HG02852 (cell line): ENCODE measurements at regions not wholly inside any gene's neighbourhood (a gene's known extent, or its start where the extent isn't known, plus 50 kb on each side); places are given as distances from the start of the nearest gene placed in this dataset.

Experiments used
- ATAC-seq: cut with Tn5 transposase; IDR thresholded peaks from one replicate; pipeline ENCODE4 v1.9.1; 2021; ENCODE audit warnings: mild to moderate bottlenecking, moderate library complexity; ENCODE audit not compliant: unreplicated experiment

- peak; percentile 54 for ATAC-seq
These were observed 551.6 kb downstream of the ZEB2 start for GRCh38 chr2:143968360-143968759.

- no peak for ATAC-seq
These were observed 554.3 kb downstream of the ZEB2 start for GRCh38 chr2:143965493-143966164.

GRCh38 chr2:143964891-143965290 is 555.0 kb downstream of the ZEB2 start:
- ATAC-seq: no peak

GRCh38 chr2:143960177-143960576 is 559.7 kb downstream of the ZEB2 start:
- no peak for ATAC-seq

GRCh38 chr2:143957321-143957720 is 562.6 kb downstream of the ZEB2 start:
- ATAC-seq: no peak

- no peak for ATAC-seq
These were observed 564.4 kb downstream of the ZEB2 start for GRCh38 chr2:143955401-143956065.

GRCh38 chr2:143954844-143955243 is 565.1 kb downstream of the ZEB2 start:
- ATAC-seq: no peak

- no peak for ATAC-seq
These were observed 565.7 kb downstream of the ZEB2 start for GRCh38 chr2:143954186-143954585.

- ATAC-seq: no peak
These were observed 566.4 kb downstream of the ZEB2 start for GRCh38 chr2:143953451-143954030.

GRCh38 chr2:143952536-143952935 is 567.4 kb downstream of the ZEB2 start:
- no peak for ATAC-seq

- no peak for ATAC-seq
These were observed 569.2 kb downstream of the ZEB2 start for GRCh38 chr2:143950704-143951103.

GRCh38 chr2:143949121-143949848 is 570.6 kb downstream of the ZEB2 start:
- peak; percentile 85 for ATAC-seq

- ATAC-seq: no peak
These were observed 571.2 kb downstream of the ZEB2 start for GRCh38 chr2:143948710-143949109.

- no peak for ATAC-seq
These were observed 573.2 kb downstream of the ZEB2 start for GRCh38 chr2:143946436-143947391.

- ATAC-seq: no peak
These were observed 577.4 kb downstream of the ZEB2 start for GRCh38 chr2:143942486-143942885.

GRCh38 chr2:143940720-143941119 is 579.2 kb downstream of the ZEB2 start:
- no peak for ATAC-seq

- ATAC-seq: no peak
These were observed 580.1 kb downstream of the ZEB2 start for GRCh38 chr2:143939626-143940330.

GRCh38 chr2:143937723-143938350 is 582.1 kb downstream of the ZEB2 start:
- peak; percentile 13 for ATAC-seq
